NOMO-1 (cell line): ENCODE measurements at regions not wholly inside any gene's neighbourhood (a gene's known extent, or its start where the extent isn't known, plus 50 kb on each side); places are given as distances from the start of the nearest gene placed in this dataset.
A peak's percentile ranks its signal among the peaks of the same experiment; 100 is the strongest.

Experiments used
- DNase-seq, 2 experiments: peaks; one replicate each; lab custom pipeline; 2025; ENCODE audit not compliant: unreplicated experiment in 2 of 2; lab: John Stamatoyannopoulos, UW

- DNase-seq, result no peak
Measured at GRCh38 chr6:9627916-9628315, 787.0 kb downstream of the TFAP2A start.

- no peak for DNase-seq
Measured at GRCh38 chr6:9623985-9624384, 790.9 kb downstream of the TFAP2A start.

GRCh38 chr6:9623228-9623832 is 791.5 kb downstream of the TFAP2A start:
- peak in 1 of 2 experiments; percentile 7 for DNase-seq

DNA sequence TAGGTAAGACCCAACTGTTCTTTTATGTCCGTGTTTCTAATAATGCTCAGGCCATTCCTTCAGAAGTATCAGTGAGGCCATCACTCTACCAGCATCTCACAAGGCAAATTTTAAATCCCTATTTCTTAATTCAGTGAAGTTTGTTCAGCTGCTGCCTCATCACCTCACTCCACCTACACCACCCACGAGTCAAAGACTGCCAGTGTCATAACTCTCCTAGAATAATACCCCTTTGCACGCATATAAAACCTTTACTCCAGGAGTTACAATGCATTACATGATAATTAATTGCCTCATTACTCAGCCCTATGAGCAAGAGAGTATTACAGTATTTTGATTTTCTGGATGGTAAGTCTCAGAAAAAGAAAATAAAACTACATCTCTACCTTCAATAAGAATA is 793.6 kb downstream of the TFAP2A start:
- no peak for DNase-seq

GRCh38 chr6:9620687-9621086 is 794.2 kb downstream of the TFAP2A start:
- DNase-seq, result no peak

DNA sequence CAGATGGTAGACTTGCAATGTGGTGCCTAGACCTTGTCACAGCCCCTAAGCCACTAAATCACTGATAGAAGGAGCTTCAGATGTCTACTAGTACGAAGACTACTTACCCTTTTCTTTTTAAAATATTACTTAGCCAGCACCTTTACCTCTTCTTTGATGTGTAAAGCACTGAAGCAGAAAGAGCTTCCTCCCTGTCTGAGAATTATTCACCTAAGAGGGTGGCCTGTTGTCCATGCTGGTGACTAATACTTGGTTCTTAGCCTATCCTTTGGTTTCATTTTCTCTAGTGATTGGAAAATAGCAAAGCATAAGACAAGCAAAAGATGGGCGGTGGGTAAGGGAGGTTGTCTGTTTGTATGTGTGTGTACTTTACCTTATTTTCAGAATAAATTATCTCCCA is 794.6 kb downstream of the TFAP2A start:
- DNase-seq, result no peak

DNA sequence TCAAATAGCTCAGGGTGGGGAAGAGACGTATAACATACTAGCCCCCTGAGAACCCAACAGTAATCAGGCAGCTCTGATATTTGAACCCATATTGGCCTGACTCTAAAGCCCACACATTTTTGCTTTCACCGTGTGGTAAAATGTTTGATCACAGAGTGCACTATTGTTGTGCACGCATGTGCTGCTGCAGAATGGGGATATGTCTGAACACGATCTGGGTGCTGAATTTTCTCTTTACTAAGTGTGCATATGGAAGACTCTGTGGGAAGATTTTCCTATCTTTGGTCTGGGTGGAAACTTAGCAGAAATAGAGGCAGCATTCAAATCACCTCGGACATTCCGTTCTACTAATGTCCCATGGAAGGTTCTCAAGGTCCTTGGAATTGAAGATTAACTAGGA is 800.1 kb downstream of the TFAP2A start:
- DNase-seq, result no peak

- no peak for DNase-seq
Measured at GRCh38 chr6:9612489-9612888, 802.4 kb downstream of the TFAP2A start.

GRCh38 chr6:9610620-9611415 is 804.1 kb downstream of the TFAP2A start:
- no peak for DNase-seq

GRCh38 chr6:9606435-9607134 is 808.3 kb downstream of the TFAP2A start:
- DNase-seq, result peak in 1 of 2 experiments; percentile 7

GRCh38 chr6:9594746-9595145 is 820.1 kb downstream of the TFAP2A start:
- no peak for DNase-seq

DNA sequence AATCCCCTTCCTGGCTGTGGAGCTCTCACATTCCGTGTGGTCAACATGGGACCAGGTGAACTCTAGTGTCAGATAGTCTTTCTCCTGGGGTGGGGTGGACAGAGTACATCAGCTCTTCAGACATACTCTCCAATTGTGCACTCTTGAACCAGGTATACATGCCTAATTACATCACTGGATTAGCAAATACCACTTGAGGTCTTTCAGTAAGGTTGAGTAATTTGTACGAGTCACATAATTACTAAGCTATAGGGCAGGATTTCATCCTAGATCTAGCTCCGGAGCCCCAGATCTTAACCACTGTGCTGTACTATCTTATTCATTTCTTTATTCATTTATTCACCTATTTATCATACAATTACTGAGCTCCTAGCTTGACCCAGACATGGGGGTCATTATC is 821.3 kb downstream of the TFAP2A start:
- no peak for DNase-seq

DNA sequence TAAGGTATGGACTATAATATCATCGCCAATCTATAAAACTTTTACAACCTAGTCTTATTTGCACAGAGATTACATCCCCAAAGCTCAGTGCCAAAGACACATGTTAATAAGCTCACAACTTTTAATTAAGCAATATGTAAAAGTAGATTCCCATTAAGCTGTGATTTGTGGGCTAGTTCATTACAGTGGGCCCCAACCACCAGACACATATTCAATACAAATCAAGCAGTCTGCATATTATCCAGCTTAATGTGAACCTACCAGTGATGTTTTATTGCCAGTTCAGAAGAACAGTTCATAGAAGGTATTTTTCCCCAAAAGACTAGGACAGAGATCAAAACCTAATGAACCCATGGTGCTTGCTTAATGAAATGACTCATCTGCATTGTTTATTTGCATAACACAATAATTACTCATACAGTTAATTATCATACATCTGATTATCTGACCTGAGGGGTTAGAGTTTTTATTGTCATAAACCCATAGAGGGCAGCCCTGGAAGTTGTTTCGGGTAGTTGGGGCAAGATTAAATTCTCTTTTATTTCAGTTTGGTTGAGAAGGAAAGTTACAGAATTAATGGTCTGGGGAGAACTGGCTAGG is 831.0 kb downstream of the TFAP2A start:
- no peak for DNase-seq

DNA sequence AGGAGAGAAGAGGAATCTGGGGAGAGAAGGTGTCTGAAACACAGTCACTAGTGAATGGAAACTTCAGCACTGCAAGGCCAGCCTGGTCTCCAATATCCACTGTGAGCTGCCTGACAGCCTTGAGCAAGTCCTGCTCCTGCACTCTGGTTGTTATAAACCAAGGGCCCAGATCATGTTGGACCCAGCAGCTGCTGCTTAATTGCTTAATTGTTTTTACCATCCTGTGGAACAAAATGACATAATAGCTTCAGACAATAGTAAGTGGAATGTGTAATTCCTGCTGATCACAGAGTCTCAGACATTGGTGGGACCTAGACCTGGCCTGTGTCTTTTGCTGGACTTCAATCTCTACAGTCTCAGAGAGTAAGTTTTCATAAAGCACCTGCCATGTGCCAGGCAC is 833.7 kb downstream of the TFAP2A start:
- no peak for DNase-seq

DNA sequence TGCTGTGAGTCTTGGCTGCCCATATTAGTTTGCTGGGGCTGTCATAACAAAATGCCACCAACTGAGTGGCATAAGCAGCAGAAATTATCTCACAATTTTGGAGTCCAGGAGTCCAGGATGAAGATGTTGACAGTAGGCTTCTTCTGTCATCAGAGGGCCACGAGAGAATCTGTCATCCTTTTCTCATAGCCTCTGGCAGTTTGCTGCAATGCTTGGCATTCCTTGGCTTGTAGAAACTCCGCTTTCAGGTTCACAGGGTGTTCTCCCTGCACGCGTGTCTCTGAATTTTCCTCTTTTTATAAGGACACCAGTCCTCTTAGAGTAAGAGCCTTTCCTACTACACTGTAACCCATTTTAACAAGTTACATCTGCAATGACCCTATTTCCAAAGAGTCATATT is 838.4 kb downstream of the TFAP2A start:
- no peak for DNase-seq

- DNase-seq, result no peak
Measured at GRCh38 chr6:9566096-9566495, 848.8 kb downstream of the TFAP2A start.

DNA sequence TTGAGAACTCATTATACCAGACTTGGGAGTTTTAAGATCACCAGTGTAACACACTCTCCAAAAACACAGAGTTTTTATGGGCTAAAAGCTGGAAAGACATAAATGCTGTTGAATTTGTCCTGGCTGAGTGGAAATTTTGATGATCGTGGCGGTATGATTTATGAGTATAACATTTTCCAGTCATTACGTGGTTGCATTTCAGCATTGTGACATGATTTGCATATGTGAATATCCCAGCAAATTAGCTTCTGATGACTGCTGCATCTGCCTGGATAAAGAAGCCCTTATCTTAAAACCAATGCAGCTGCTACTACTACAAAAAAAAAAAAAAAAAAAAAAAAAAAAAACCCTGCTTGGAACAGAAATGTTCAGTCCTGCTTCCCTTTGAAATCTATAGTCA is 850.9 kb downstream of the TFAP2A start:
- DNase-seq, result no peak

DNA sequence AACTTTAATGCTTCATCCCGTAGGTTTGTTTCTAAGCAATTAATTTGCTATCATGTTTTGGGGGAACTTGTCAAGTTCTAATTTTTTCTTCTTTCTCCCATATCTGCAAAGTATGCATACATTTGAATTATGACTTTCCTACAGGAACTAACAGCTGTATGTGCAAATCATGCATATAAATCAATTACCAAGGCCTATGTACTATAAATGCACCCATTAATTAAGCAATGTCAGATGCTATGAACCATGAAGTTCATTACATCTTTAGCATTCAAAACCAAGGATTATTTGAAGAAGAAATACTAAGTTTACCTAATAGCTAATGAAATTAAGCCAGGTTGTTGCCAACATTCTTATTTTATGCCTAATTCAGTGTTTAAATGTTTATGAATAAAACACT is 851.3 kb downstream of the TFAP2A start:
- no peak for DNase-seq

DNA sequence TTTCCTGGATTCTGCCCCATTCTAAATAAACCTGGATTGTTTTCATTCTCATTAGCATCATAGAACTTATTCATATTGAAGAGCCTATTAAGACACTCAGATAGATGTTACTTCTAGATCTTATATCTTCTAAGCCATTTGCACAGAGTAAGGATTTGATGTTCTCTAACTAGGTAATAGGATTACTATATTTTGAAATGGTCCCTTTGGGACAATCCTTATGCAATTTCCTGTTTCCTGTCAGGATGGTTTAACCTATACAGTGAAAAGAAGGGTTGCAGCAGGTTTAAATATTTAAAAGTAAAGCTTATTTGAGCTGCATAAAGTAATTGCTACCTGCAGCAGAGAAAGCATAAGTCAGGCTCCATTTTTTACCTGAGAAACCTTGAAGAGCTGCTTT is 860.1 kb downstream of the TFAP2A start:
- no peak for DNase-seq

DNA sequence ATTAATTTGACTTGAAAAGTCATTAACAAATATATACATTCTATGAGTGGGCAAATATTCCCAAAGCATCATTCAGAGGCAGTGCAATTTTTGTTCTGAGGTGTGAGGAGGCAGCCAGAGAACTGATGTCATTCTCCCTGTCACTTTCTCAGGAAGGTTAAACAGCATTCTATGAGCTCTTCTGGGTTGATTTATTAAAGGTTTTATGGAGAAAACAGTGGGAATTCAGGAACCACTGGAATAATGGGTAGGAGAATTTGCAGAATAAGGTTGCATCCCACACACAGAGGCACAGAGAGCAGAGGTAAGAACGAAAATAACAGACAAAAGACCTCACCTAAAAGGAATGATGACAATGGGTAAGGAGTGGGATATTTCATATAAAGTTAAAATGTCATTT is 860.6 kb downstream of the TFAP2A start:
- no peak for DNase-seq

- no peak for DNase-seq
Measured at GRCh38 chr6:9553002-9553401, 861.9 kb downstream of the TFAP2A start.

DNA sequence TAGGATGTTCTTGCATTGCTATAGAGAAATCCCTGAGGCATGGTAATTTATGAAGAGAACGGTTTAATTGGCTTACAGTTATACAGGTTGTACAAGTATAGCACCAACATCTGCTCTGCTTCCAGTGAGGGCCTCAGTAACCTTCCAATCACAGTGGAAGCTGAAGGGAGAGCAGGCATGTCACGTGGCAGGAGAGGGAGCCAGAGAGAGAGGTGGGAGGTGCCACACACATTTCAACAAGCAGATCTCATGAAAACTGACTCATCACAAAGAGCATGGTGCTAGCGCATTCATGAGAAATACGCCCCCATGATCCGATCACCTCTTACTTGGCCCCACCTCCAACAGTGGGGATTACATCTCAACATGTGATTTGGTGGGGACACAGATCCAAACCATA is 871.2 kb downstream of the TFAP2A start:
- no peak for DNase-seq
